Common myeloid progenitor, CD34-positive (primary cell): ENCODE measurements at regions not wholly inside any gene's neighbourhood (a gene's known extent, or its start where the extent isn't known, plus 50 kb on each side); places are given as distances from the start of the nearest gene placed in this dataset.

Experiments
- CTCF ChIA-PET: fragments of 350-600 bp; sonication (Branson Sonifier 250); formaldehyde crosslinking; loops from one replicate; lab custom pipeline; 2021; ENCODE audit warnings: antibody characterized with exemption; lab: Charles Lee
- POLR2A ChIA-PET: fragments of 350-600 bp; sonication (Branson Sonifier 250); formaldehyde crosslinking; loops from one replicate; lab custom pipeline; 2021; ENCODE audit warnings: antibody characterized with exemption; lab: Charles Lee
- DNase-seq, 3 donors: peaks; one replicate each; pipeline versions ENCODE4 v3.0.0 to v3.0.0-alpha.2; 2013
- H3K27ac ChIP-seq, 2 experiments: 1 replicate in 1 of 2; 2 replicates in 1 of 2; pipeline ENCODE4 v1.7.0; 2013; ENCODE audit warnings: inconsistent platforms in 2 of 2, low read length in 2 of 2, mild to moderate bottlenecking in 2 of 2, low read depth in 1 of 2, moderate library complexity in 1 of 2; ENCODE audit not compliant: severe bottlenecking in 2 of 2, insufficient read depth in 1 of 2, poor library complexity in 1 of 2
- H3K27me3 ChIP-seq, 5 experiments: replicated peaks in 2 of 5; 1 replicate in 3 of 5; 2 replicates in 2 of 5; pipeline versions ENCODE4 v1.6.1 to v1.7.0; 2013; ENCODE audit warnings: low read length in 4 of 5, mild to moderate bottlenecking in 2 of 5, moderate library complexity in 2 of 5, inconsistent platforms in 1 of 5; ENCODE audit not compliant: insufficient read depth in 5 of 5, control insufficient read depth in 4 of 5
- H3K36me3 ChIP-seq, 4 experiments: 1 replicate in 2 of 4; 2 replicates in 2 of 4; pipeline versions ENCODE4 v1.6.1 to v1.7.0; 2013; ENCODE audit warnings: low read length in 3 of 4, control low read depth in 1 of 4, mild to moderate bottlenecking in 1 of 4; ENCODE audit not compliant: control insufficient read depth in 4 of 4, insufficient read depth in 4 of 4
- H3K4me1 ChIP-seq, 4 experiments: 1 replicate in 3 of 4; 2 replicates in 1 of 4; pipeline versions ENCODE4 v1.6.1 to v1.7.1; 2013; ENCODE audit warnings: low read length in 3 of 4, mild to moderate bottlenecking in 3 of 4, control low read depth in 1 of 4, inconsistent platforms in 1 of 4, moderate library complexity in 1 of 4; ENCODE audit not compliant: control insufficient read depth in 4 of 4, insufficient read depth in 4 of 4; ENCODE audit errors: control extremely low read depth in 1 of 4
- H3K4me3 ChIP-seq, 7 experiments: 1 replicate in 4 of 7; 2 replicates in 3 of 7; pipeline versions ENCODE4 v1.5.1 to v1.7.0; 2013; ENCODE audit warnings: mild to moderate bottlenecking in 7 of 7, low read length in 6 of 7, moderate library complexity in 6 of 7, inconsistent platforms in 2 of 7, low read depth in 2 of 7, control low read depth in 1 of 7; ENCODE audit not compliant: insufficient read depth in 4 of 7, control insufficient read depth in 1 of 7; ENCODE audit errors: extremely low read depth in 1 of 7
- H3K9me3 ChIP-seq, 5 experiments: 1 replicate in 4 of 5; 2 replicates in 1 of 5; pipeline versions ENCODE4 v1.6.1 to v1.7.1; 2013; ENCODE audit warnings: low read length in 4 of 5, mild to moderate bottlenecking in 2 of 5, inconsistent platforms in 1 of 5, low read depth in 1 of 5, moderate library complexity in 1 of 5; ENCODE audit not compliant: control insufficient read depth in 4 of 5, insufficient read depth in 2 of 5; ENCODE audit errors: control extremely low read depth in 1 of 5
- WGBS: methylation state at CpG from one replicate; pipeline ENCODE4 v1.1.5; 2013; ENCODE audit not compliant: insufficient coverage; 5-methylcytosine and 5-hydroxymethylcytosine counted together

DNA sequence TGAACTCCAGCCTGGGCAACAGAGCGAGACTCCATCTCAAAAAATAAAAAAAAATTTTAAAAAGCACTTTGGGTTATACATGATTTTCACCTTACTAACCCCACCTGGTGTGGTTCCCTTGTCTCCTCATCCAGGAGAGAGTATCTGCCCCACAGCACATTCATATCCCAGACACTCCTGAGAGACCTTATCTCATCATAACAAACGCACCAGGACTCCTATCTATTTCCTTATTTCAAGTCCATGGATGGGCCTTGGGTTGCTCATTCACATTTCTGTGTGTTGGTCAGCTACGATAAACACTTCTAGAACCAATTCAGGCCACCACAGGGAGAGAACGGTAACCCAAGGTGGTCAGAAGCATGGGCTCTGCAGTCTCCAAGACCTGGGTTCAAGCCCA, 88.6 kb upstream of the SPATA12 start:
- no peaks in the 10 kb centered on the region for H3K9me3 ChIP-seq
- CTCF ChIA-PET = interaction anchor here (1.2 to 2.7 kb wide), 6 partner anchors 9 to 269 kb away, joined by 3 to 11 read pairs (median 4); no protein-coding TSS in a partner anchor
- 94% methylated on average over 2 of the region's 4 CpGs for WGBS
- POLR2A ChIA-PET = no interaction called here
- no peak for DNase-seq
- no peaks in the 10 kb centered on the region for H3K36me3 ChIP-seq
- no peak overlapping the region for H3K27ac ChIP-seq
- peaks cover 2 to 17% (median 5%) of the 10 kb centered on the region in 4 experiments for H3K4me1 ChIP-seq
- H3K4me3 ChIP-seq = no peak overlapping the region
- no peaks in the 10 kb centered on the region for H3K27me3 ChIP-seq

DNA sequence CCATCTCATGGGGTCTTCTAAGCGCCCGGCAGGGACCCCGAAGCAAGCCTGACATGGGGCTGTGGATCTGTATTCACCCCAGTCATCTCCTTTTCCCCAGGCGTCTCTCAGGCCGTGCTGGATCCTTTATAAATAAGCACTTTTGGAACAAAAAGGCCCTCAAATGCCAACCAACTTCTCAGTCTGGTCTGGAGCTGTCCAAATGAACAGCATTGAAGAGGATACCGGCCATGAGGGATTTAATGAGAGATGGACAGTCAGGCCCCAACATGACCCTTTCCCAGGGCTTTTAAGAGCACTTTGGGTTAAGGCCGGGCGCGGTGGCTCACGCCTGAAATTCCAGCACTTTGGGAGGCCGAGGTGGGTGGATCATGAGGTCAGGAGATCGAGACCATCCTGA, 89.2 kb upstream of the SPATA12 start:
- H3K27me3 ChIP-seq = no peaks in the 10 kb centered on the region
- no peak for DNase-seq
- no peak overlapping the region for H3K4me3 ChIP-seq
- ChIA-PET POLR2A (no interaction called here), CTCF (interaction anchor here (1.3 to 2.7 kb wide), 3 partner anchors 10 to 267 kb away, joined by 4 to 11 read pairs (median 6); no protein-coding TSS in a partner anchor)
- H3K36me3 ChIP-seq = no peaks in the 10 kb centered on the region
- WGBS = 93% methylated on average over 8 of the region's 12 CpGs
- peaks cover 2 to 17% (median 5%) of the 10 kb centered on the region in 4 experiments for H3K4me1 ChIP-seq
- H3K9me3 ChIP-seq = no peaks in the 10 kb centered on the region
- H3K27ac ChIP-seq = no peak overlapping the region

- H3K36me3 ChIP-seq = no peaks in the 10 kb centered on the region
- H3K9me3 ChIP-seq = no peaks in the 10 kb centered on the region
- peak overlapping the region in 1 of 7 experiments; percentile 13 for H3K4me3 ChIP-seq
- DNase-seq = peak in 2 of 3 donors; percentile 46 to 51
- no peak overlapping the region for H3K27ac ChIP-seq
- H3K4me1 ChIP-seq = peaks cover 2 to 17% (median 5%) of the 10 kb centered on the region in 4 experiments
- ChIA-PET CTCF (interaction anchor here (1.0 to 1.3 kb wide), 3 partner anchors 11 to 266 kb away, joined by 3 to 6 read pairs (median 4); no protein-coding TSS in a partner anchor), POLR2A (no interaction called here)
- WGBS = 49% methylated on average over 5 of the region's 7 CpGs
- no peaks in the 10 kb centered on the region for H3K27me3 ChIP-seq
Measured at GRCh38 chr3:56970461-56970879, 90.0 kb upstream of the SPATA12 start.

DNA sequence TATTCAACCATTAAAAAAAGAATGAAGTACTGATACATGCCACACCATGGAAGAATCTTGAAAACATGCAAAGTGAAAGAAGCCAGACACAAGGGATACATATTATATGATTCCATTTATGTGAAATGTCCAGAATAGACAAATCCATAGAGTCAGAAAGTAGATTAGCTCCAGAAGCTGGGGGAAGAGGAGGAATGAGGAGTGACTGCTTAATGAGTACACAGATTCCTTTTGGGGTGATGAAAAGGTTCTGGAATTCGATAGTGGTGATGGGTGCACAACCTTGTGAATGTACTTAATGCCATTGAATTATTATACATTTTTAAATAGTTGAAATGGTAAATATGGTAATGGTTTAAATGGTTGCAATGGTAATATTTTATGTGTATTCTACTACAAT, 90.6 kb upstream of the SPATA12 start:
- Histone ChIP-seq H3K36me3 (no peaks in the 10 kb centered on the region), H3K9me3 (no peaks in the 10 kb centered on the region), H3K4me3 (no peak overlapping the region), H3K27me3 (no peaks in the 10 kb centered on the region), H3K27ac (no peak overlapping the region), H3K4me1 (peaks cover 2 to 17% (median 5%) of the 10 kb centered on the region in 4 experiments)
- CTCF ChIA-PET = interaction anchor here (1.0 to 1.3 kb wide), 2 partner anchors 12 to 171 kb away, joined by 3 to 6 read pairs; no protein-coding TSS in a partner anchor
- WGBS = no CpG with 5 or more reads among the region's 1 CpG
- no peak for DNase-seq
- POLR2A ChIA-PET = no interaction called here

DNA sequence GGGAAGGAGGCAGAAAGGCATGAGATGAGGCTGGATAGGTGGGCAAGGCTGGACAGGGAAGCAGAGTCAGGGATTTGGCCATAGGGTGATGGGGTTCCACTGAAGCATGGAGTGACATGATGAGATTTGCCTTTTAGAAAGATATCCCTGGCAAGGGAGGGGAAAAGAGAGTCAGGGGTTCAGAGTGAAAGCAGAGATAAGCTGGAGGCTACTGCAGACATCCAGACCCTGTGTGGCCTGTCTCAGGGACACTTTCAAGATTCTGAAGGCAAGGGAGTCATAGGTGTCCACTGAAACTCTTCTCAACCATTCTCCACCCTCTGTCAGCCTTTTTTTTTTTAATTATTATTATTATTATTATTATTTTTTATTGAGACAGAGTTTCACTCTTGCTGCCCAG, 94.0 kb upstream of the SPATA12 start:
- ChIA-PET POLR2A (interaction anchor here (0.6 kb wide), 1 partner anchor 42 kb away, joined by 6 read pairs; no protein-coding TSS in a partner anchor), CTCF (interaction anchor here (0.7 to 1.5 kb wide), 2 partner anchors 12 to 135 kb away, joined by 3 to 4 read pairs; no protein-coding TSS in a partner anchor)
- DNase-seq = no peak
- no peak overlapping the region for H3K27ac ChIP-seq
- H3K9me3 ChIP-seq = peaks cover 0 to 2% (median 0%) of the 10 kb centered on the region in 5 experiments
- peaks cover 2 to 17% (median 5%) of the 10 kb centered on the region in 4 experiments for H3K4me1 ChIP-seq
- H3K27me3 ChIP-seq = no peaks in the 10 kb centered on the region
- H3K4me3 ChIP-seq = no peak overlapping the region
- no peaks in the 10 kb centered on the region for H3K36me3 ChIP-seq

DNA sequence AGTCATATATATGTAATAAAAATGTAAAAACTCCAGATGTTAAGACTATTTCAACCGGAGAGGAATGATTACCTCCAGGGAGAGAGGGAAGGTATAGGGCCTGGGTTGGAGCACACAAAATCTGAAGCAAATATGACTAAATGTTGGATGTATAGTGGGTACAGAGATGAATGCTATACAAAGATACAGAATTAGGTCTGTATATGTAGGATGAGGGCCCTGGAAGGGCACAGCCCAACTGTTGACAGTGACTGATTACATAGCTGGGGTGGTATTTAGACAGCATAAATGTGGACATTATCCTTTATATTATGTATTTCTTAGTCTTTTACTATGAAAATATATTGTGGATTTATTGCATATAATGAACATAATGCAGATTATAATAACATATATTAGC, 94.4 kb upstream of the SPATA12 start:
- 100% methylated on average over 1 of the region's 1 CpG for WGBS
- H3K27me3 ChIP-seq = no peaks in the 10 kb centered on the region
- CTCF ChIA-PET = interaction anchor here (1.5 kb wide), 1 partner anchor 12 kb away, joined by 3 read pairs; no protein-coding TSS in a partner anchor
- POLR2A ChIA-PET = interaction anchor here (0.6 kb wide), 1 partner anchor 42 kb away, joined by 6 read pairs; no protein-coding TSS in a partner anchor
- H3K36me3 ChIP-seq = no peaks in the 10 kb centered on the region
- no peak overlapping the region for H3K4me3 ChIP-seq
- peaks cover 0 to 2% (median 0%) of the 10 kb centered on the region in 5 experiments for H3K9me3 ChIP-seq
- no peak overlapping the region for H3K27ac ChIP-seq
- DNase-seq = no peak
- H3K4me1 ChIP-seq = peaks cover 2 to 15% (median 5%) of the 10 kb centered on the region in 4 experiments

DNA sequence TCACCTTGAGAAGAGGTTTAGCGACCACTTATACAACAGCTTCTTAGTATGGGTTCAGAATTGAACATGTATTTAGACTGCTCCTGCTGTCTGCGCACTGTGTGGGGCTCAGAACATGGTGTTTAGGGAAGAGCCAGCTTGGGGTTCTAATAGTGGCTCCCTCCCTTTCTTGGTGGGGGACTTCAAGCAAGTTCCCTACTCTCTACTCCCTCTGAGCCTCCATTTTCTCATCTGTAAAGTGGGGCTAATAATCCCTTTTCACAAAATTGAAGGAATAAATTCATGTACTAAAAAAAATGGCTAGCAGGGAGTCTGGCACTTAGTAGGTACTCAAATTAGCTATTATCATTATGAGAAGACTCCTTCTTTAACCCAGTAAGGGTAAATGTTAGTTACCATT, 97.5 kb upstream of the SPATA12 start:
- Histone ChIP-seq H3K27ac (no peak overlapping the region), H3K9me3 (peaks cover 0 to 2% (median 0%) of the 10 kb centered on the region in 5 experiments), H3K4me3 (no peak overlapping the region), H3K27me3 (no peaks in the 10 kb centered on the region), H3K36me3 (no peaks in the 10 kb centered on the region), H3K4me1 (no peaks in the 10 kb centered on the region)
- no peak for DNase-seq
- 100% methylated on average over 2 of the region's 2 CpGs for WGBS
- ChIA-PET CTCF (interaction anchor here (1.2 to 2.9 kb wide), 4 partner anchors 9 to 162 kb away, joined by 3 to 12 read pairs (median 4); partner anchors contain the start of gene ARHGEF3), POLR2A (no interaction called here)
